Activated T-helper 1 cell treated with anti-CD3 and anti-CD28 coated beads, Interleukin-2, amount 50 U/mL, for 16 hours (primary cell): ENCODE measurements at regions not wholly inside any gene's neighbourhood (a gene's known extent, or its start where the extent isn't known, plus 50 kb on each side); places are given as distances from the start of the nearest gene placed in this dataset.

Source experiments
- DNase-seq, 2 donors: peaks; one replicate each; pipeline ENCODE4 v3.0.0-alpha.2; 2020; ENCODE audit warnings: low read depth in 1 of 2, low spot score in 1 of 2

DNA sequence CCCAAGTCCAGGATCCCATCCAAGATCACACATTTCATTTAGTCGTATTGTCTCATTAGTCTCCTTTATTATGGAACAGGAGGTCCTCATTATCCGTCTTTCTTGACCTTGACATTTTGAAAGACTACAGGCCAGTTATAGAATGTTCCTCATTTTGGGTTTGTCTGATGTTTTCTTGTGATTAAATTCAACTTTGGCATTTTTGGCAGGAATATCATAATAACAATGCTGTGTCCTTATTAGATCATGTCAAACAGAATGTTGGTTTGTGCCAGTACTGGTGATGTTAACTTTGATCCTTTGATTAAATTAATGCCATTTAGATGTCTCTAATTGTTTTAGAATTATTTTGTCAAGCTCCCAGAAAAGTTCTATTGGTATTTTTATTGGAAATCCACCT, 106.5 kb upstream of the FRY start:
- DNase-seq: no peak

DNA sequence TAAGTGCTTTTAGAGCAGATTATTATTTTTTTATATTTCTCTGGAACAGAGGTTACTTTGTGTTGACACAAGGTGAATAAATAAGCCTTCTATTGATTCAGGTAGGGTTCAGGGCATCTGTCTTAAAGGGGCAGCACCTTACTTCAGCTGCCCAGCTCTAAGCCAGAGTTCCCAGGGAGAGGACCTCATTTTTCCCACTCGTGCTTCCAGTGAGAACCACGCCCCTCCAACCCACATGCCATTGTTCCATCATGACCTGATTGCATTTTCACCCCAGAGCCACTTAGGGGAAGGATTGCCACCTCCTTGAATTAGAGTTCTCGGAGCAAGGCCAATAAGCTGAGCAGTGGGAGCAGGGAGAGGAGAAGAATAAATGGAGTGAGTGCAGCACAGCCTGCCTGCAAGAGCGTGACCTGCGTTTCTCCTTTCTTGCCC, 104.3 kb upstream of the FRY start:
- no peak for DNase-seq

DNA sequence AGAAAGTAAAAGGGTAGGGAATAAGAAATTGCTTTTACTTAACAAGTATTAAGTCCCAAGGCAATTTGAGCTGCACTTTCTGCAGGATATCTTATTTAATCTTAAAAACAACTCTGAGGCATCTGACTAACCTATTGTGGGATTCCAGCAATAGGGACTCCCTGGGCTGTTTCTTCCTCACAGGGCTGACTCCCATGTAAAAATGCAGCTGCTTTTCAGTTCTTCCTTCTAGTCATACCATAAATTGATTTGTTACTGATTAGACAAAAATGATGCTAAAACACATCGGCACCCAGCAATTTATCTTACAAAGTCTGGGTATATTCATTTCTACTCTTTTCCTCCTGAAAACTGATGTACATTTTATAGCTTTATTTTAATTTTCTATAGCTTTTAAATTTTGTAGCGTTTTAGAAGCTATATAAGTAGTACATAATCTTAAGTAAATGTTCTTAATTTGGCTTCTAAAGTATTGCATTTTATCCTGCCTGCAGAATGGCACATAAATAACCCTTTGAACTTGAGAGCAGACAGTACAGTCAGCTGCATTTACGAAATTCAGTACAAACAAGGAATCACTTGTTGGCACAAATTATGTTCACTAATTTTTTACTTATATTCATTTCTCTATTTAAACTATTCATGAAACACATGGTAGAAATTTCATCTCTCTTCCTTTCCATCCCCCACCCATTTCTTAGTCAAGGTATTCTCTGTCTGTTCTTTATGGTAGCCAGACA, 102.4 kb upstream of the FRY start:
- DNase-seq: no peak

DNA sequence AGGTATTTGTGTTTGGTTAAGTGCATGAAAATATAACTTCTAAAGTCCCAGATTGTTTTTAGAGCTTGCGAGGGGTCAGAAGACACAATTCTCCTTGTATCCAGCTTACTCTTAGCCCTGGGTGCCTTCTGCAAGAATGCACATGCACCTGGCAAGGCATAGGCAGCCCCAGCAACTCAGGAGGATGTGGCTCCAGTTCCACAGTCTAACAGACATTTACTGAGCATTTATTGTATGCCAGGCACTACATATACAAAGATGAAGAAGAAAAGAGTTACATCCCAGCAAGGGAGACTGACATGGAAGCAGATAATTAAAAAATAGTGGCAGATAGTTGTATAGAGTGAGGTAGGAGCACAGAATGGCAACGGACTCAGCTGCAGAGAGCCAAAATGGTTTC, 101.1 kb upstream of the FRY start:
- no peak for DNase-seq

DNA sequence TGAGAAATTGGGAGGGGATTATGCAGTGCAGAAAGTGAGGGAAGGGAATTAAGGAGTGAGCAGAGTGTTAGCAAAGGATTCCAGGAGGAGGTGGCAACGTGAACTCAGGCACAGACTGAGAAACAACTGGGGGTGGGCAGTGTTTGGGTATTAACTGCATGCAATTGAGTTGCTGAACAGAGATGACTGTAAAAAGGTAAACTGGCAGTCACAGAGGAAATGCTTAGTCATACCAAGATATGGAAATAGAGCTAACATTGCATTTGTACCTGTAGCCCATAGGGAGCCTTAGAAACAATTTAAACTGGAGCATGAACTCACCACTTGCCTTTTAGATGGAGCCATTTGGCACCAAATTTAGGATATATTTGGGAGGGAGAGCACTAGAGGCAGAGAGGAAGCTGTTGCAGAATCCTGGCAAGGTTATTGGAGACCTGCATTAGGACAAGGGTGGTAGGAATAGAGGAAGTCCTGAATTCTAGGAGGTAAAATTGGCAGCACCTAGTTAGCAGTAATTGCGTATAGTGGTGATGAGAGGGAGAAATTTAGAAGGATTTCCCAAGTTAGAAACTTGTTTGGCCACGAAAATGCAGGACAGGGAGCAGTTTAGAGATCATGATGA, 100.6 kb upstream of the FRY start:
- DNase-seq: no peak

DNA sequence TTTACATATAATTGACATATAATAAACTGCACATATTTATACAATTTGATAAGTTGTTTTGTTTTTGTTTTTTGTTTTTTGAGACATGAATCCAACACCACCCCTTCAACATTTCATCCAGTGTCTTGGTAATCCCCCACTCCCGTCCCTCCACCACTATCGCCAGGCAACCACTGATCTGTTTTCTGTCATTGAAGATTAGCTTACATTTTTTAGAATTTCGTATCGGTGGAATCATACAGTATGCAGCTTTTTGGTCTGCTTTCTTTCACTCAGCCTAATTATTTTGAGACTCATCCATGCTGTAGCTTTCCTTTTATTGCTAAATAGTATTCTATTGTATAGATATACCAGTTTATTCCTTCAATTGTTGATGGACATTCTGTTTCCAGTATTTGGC, 94.1 kb upstream of the FRY start:
- DNase-seq: no peak

DNA sequence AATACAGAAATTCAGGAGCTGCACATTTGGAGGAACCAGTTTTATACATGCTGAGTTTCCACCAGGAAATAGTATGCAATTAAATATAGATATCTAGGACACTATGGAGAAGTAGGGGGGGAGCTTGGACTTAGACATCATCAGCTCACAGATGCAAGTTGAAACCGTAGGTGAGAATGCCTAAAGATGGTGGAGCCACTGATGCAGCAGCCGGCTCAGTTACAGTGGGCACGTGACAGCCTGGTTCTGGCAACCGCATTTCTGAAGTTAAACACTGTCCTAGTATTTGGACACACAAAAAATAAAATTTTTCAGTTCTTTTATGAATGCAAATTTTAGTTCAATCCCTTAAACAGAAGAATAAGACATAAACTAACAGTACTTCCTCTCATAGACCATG, 91.5 kb upstream of the FRY start:
- DNase-seq: no peak

DNA sequence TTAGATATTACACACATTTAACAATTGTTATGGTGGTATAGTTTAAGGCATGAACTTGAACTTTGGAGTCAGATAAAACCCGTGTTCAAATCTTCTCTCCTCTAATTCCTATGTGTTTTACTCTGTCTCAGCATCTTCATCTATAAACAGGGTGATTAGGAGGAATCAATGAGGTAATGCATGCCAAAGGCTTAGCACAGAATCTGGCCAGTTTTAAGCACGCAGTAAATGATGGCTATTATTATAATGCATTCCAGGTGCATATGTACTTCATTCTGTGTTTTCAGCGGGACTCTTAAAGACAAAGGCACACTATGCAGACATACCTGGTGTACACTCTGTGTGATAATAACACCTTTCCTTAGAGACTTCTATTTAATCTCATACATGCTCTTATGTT, 88.0 kb upstream of the FRY start:
- DNase-seq: no peak

DNA sequence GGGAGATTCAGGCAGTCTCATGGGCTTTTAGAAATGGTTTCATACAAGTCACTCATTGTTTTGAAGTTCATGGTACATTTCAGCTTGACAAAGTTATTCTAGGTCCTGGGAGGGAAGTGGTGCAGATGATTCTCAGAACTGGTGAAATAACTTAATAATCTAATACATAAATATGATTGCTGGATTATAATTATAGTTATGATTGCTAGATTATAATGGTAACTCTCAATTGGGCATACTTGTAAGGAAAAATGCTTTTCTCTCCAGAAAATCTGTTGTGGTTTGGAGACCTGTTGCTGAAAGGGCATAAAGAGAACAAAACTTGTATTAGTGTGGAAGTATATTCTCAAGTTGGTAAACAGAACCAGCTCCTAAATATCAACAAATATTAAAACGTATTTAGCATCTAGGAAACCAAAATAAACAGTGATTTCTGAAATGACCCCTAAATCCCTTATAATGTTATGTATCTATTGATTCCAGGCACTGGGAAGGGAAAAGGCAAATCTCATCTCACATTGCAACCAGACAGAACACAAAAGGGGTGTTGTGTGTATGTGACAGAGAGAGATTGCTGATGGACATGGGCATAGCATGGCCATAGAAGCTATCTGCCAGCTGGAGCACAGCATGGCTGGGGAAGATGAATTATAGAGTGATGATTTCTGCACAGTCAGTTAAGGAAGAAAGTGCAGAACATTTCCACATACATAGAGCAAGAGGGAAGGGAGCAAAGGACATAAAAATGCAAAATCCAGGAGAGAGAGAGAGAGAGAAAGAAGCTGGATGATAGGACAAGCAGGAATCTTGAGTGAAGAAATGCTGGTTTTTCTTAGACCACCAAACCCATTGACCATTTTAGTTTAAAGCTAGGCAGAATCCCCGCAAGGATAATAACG, 87.1 kb upstream of the FRY start:
- no peak for DNase-seq

DNA sequence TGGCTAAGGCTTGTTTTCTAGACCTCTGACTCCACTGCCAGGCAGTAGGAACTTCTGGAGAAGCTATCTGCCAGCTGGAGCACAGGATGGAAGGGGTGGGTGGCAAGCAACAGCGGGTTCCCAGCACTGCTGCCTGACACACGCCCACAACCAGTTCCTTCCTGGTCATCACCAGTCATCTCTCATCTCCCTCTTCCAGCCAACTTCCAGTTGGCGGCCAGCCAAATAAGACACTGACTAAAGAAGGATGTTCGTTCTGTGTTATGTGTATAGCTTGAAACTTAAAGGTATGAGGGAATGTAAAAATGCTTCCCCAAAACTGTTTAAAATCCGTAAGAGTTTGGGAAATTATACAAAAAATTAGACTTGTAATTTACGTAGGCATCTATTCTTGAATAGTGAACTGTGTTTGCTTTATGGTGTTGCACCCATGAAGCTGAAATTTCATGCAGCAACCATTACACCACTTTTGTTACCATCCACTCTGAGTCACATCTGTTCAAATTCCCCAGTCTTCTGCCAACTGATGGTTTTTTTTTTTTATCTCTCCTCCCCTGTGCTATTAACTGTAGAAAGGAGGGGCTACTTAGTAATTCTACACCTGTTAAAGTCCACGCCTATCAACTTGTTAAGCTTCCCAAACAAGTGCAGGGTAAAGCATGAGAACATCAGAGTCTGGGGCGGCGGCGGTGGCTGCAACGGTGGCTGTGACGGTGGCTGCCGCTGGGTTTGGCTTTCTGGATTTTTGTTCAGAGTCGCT, 86.2 kb upstream of the FRY start:
- no peak for DNase-seq

DNA sequence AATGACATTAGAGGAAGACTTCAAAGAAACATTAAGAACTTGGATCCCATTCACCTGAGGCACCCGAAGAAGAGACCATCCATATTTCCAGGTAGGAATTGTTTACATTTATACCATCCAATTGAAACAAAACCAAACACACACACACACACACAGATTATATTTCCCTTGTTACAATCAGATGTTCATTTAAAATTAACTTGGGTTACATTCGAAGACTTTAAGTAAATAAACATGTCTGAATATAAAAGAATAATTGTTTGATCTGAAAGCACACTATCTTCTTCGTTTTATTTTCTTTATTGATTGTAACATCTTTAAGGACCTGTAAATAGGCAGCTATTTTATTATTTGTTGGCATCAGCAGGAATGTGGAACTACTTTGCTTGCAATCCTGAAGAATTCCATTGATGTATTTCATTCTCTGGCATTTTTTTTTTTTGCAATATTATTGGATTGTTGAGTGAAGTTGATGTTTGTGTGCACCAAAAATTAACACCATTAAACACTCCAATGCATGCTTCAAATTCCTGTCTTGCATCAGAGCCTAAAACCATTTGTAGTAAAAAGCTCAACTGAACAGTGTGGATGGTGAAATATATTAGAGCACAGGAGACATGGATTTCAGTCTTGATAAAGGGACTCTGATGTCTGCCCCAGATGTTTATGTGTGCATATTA, 85.3 kb upstream of the FRY start:
- no peak for DNase-seq

DNA sequence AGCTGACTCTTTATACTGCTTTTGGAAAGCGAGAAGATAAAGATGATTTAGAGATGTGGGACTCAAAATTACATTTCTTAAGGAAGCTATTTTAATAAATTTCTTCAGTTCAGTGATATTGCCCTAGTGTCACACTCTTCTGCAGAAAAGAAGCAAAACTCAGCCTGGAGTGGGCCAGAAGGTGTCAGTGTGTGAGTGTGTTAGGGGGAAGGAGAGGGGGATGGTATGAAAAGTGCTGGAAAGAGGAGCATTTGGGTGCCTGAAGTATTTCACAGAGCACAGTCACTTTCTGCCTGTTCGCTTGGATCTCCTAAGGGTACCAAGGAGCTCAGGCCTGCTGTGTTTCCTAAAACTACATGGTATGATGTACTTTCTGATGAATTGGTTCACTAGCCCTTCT, 84.5 kb upstream of the FRY start:
- DNase-seq: no peak

DNA sequence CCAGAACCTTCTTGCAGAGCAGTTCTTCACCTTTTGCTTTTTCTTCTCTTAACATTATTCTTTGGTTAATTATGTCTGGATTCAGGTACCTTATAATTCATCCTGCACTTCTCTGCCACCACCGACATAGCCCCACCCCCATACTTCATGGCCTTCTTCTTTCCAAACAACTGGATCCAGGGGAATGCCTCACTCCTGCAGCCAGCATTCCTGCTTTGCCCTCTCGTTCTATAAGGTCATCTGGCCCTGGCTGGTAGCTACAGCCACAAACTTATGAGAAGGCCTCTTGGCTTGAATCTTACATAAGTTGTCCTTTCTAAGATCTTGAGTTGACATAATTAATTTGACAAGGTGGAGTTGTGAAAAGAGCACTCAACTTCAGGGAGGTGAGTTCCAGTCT, 84.1 kb upstream of the FRY start:
- no peak for DNase-seq

DNA sequence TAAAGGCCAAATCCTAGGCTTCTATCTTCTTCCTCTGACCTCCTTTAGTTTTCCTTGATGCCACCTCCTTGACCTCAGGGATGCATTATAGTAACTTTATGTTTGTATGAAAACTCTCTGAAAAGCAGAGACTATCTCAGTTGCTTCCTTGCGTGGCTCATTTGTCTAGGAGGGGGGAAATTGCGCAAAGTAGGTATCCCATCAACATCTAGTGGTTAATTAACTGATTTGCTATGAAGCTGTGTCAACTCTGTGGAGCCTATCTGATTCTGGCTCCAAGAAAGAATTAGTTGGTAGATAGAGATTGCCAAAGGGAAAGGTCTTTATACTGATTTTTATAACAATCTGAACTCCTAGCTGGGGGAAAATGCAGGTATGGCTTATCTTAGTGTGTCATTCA, 82.1 kb upstream of the FRY start:
- DNase-seq: no peak

DNA sequence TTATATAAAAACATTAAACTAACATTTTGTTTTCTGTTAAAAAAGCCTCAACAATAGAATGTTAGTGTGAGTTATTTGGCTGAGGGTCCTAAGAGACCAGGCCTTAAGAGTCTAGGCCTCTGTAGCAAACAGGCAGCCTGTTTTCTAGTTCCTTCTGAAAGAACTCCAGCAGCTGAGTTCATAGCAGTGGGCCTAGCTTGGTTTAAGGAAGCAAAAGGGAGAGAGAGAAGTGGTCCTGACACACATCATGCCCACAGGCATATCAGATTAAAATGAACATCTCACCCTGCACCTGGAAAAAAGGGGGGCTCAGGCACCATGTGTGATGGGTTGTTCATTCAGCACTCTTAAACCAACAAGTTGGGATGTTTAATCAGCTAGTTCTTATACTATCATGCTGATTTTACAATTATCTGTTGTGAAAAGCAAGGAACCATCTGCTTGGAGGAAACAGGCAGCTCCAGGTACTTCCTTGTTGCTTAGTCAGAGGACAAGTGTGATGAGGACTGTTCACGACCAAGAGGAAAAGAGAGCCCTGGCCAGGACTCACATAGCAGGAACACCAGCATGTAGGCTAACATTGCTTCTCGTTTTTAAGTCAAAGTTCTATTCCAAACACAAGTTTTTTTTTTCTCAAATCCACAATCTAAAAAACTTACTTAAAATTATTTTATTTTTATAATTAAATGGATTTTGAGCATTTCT, 81.3 kb upstream of the FRY start:
- no peak for DNase-seq

DNA sequence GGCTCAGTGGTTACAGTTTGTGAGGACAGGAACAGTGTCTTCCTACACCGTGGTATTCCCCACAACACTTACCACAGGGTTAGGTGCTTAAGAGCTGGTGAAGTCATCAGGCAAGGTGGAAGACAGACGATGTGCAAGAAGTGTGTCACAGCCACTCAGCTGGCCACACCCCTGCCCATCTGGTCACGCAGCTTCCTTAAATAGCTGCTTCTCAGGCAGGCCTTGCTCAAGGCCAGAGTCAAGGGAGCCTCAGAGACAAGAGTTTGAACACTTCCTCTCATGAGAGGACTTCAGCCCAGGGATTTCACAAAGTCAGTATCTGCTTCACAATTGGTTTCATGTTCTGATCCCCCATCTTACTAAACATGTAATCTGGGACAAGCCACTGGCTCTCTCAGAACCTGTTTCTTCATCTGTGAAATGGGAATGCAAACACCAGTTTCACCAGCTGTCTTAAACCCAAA, 80.3 kb upstream of the FRY start:
- no peak for DNase-seq

DNA sequence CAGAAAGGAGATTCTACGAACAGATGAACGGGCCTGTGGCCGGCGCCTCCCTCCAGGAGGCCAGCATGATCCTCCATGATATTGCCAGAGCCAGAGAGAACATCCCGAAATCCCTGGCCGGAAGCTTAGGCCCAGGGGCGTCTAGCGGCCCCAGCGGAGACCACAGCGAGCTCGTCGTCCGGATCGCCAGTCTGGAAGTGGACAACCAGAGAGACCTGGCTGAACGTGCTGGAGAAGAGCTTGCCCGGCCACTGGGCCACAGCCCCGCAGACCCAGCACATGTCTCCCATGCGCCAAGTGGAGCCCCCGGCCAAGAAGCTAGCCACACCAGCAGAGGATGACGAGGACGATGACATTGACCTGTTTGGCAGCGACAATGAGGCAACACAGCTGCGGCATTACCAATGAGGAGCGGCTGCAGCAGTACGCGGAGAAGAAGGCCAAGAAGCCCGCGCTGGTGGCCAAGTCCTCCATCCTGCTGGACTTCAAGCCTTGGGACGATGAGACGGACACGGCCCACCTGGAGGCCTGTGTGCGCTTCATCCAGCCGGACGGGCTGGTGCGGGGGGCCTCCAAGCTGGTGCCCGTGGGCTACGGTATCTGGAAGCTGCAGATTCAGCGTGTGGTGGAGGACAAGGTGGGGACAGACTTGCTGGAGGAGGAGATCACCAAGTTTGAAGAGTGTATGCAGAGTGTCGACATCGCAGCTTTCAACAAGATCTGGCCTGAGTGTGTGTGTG, 78.8 kb upstream of the FRY start:
- no peak for DNase-seq

DNA sequence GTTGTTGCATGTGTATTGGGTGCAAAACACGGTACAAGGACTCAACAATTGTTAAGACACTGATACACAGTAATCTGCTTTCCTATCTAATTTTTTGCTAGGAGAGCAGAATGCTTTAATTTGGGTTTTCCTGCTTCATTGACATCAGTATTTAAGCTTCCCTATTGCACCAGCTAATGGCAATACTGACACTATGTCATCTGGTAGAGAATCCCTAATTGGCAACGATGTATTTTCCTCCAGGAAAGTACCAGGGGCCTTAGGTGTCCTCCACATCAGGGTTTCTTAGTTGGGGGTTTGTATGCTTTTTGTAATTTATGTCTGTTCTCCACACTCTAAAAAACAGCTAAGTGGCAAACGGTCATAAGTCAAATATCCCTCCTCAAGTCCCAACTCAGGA, 76.5 kb upstream of the FRY start:
- no peak for DNase-seq

DNA sequence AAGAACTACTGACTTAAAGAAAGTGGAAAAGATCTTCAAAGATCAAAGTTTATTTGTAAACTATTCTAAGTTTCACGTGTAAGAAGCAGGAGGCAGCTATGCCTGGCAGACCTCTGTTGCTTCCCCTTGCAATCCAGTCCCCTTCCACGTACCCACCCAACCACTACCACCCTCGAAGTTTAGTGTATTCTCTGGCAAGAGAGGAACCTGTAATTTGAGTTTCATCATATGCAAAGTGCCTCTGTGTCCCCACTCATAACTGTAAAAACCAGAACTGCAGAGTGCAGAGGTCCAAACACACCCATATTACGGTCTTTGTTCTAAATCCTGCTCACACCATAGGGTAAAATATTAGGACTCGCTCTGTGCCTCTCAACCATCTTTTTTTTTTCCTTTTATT, 75.8 kb upstream of the FRY start:
- DNase-seq: no peak
